ENCODE measurements at regions not wholly inside any gene's neighbourhood (a gene's known extent, or its start where the extent isn't known, plus 50 kb on each side); places are given as distances from the start of the nearest gene placed in this dataset.

- DNase-seq, result no peak
These were observed 52.5 kb downstream of the KCNF1 start for GRCh38 chr2:10964052-10964790.

GRCh38 chr2:10965241-10965843 is 53.6 kb downstream of the KCNF1 start:
- no peak for DNase-seq

- no peak for DNase-seq
These were observed 54.3 kb downstream of the KCNF1 start for GRCh38 chr2:10966056-10966455.

GRCh38 chr2:10966741-10967140 is 55.0 kb downstream of the KCNF1 start:
- DNase-seq, result no peak

- DNase-seq, result no peak
These were observed 56.4 kb downstream of the KCNF1 start for GRCh38 chr2:10968176-10968575.

GRCh38 chr2:10970666-10971065 is 58.9 kb downstream of the KCNF1 start:
- DNase-seq, result no peak

GRCh38 chr2:10971161-10971887 is 59.6 kb downstream of the KCNF1 start:
- DNase-seq, result no peak

- DNase-seq, result no peak
These were observed 60.1 kb downstream of the KCNF1 start for GRCh38 chr2:10971888-10972260.

GRCh38 chr2:10972683-10973433 is 61.1 kb downstream of the KCNF1 start:
- no peak for DNase-seq

- DNase-seq, result no peak
These were observed 62.0 kb downstream of the KCNF1 start for GRCh38 chr2:10973766-10974165.

- no peak for DNase-seq
These were observed 65.3 kb downstream of the KCNF1 start for GRCh38 chr2:10977003-10977402.

GRCh38 chr2:10977621-10978020 is 65.9 kb downstream of the KCNF1 start:
- no peak for DNase-seq

GRCh38 chr2:10978090-10978670 is 66.4 kb downstream of the KCNF1 start:
- no peak for DNase-seq

GRCh38 chr2:10980071-10980470 is 68.3 kb downstream of the KCNF1 start:
- DNase-seq, result no peak

GRCh38 chr2:10980886-10981425 is 69.2 kb downstream of the KCNF1 start:
- DNase-seq, result no peak

GRCh38 chr2:10981451-10981850 is 69.7 kb downstream of the KCNF1 start:
- no peak for DNase-seq

- DNase-seq, result no peak
These were observed 70.3 kb downstream of the KCNF1 start for GRCh38 chr2:10981941-10982431.

- no peak for DNase-seq
These were observed 71.4 kb downstream of the KCNF1 start for GRCh38 chr2:10982931-10983701.

- no peak for DNase-seq
These were observed 72.0 kb downstream of the KCNF1 start for GRCh38 chr2:10983711-10984110.

GRCh38 chr2:10984418-10985135 is 72.8 kb downstream of the KCNF1 start:
- DNase-seq, result no peak

GRCh38 chr2:10985260-10985659 is 73.5 kb downstream of the KCNF1 start:
- DNase-seq, result no peak
